ENCODE measurements at regions not wholly inside any gene's neighbourhood (a gene's known extent, or its start where the extent isn't known, plus 50 kb on each side); places are given as distances from the start of the nearest gene placed in this dataset.
"Not testable (repeated sequence)": the region's sequence is repeated elsewhere in the genome, so short reads cannot be mapped to it uniquely, and the experiment has no call there.

DNA sequence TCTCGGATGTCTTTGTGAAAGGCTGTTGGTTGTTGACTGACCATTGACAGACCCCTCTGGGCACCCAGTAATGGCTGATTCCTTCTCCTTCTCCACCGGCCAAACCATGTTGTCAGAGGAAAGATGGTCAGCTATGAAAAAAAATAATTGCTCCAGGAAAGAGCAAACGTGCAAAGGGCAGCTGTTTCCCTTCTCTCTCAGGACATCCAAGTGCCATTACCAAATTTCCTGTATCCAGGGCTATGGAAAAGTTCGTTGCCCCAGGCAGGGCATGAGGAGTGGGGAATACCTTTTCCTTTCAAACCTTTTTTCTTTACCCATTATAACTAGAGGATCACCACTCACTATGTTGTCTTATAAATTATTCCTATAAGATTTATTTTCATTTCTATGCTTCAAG lies 321.5 kb upstream of the HNRNPA3 start:
- TF ChIP-seq, protein P1, sequence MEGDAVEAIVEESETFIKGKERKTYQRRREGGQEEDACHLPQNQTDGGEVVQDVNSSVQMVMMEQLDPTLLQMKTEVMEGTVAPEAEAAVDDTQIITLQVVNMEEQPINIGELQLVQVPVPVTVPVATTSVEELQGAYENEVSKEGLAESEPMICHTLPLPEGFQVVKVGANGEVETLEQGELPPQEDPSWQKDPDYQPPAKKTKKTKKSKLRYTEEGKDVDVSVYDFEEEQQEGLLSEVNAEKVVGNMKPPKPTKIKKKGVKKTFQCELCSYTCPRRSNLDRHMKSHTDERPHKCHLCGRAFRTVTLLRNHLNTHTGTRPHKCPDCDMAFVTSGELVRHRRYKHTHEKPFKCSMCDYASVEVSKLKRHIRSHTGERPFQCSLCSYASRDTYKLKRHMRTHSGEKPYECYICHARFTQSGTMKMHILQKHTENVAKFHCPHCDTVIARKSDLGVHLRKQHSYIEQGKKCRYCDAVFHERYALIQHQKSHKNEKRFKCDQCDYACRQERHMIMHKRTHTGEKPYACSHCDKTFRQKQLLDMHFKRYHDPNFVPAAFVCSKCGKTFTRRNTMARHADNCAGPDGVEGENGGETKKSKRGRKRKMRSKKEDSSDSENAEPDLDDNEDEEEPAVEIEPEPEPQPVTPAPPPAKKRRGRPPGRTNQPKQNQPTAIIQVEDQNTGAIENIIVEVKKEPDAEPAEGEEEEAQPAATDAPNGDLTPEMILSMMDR (IDR thresholded peaks at IDR 0.05): no peak
- no peak for ATAC-seq
- Histone ChIP-seq H3K36me3 (no peaks in the 10 kb centered on the region), H3K4me3 (no peak overlapping the region), H3K9me3 (no peaks in the 10 kb centered on the region), H3K27me3 (no peaks in the 10 kb centered on the region), H3K27ac (no peak overlapping the region), H3K4me1 (no peaks in the 10 kb centered on the region)
- intact Hi-C loops (cut with DNase I): no loop called here
- DNase-seq: peak in 2 of 4 donors; percentile 9 to 24

DNA sequence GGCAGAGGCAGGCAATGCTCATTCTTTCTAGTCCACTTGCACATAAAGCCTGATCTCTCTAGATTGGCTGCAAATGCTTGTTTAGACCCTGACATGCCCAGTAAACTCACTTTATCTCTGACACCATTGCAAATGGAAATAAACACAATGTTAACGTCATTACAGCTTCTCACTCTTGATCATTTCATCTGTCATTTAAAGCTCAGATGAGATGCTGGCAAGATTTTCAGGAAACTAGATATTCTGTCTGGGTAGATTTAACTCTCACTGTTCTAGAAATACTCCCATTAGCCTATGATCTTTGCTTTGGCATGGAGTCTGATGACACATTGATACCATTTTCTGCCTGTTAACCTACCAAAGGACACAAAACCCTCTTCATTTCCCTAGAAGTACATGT lies 320.7 kb upstream of the HNRNPA3 start:
- DNase-seq (no peak), ATAC-seq (no peak)
- H3K36me3 ChIP-seq: no peaks in the 10 kb centered on the region
- H3K9me3 ChIP-seq: no peaks in the 10 kb centered on the region
- intact Hi-C loops (cut with DNase I): no loop called here
- TF ChIP-seq, protein P1 (IDR thresholded peaks at IDR 0.05): no peak
- no peaks in the 10 kb centered on the region for H3K4me1 ChIP-seq
- H3K4me3 ChIP-seq: no peak overlapping the region
- H3K27ac ChIP-seq: no peak overlapping the region
- H3K27me3 ChIP-seq: no peaks in the 10 kb centered on the region

DNA sequence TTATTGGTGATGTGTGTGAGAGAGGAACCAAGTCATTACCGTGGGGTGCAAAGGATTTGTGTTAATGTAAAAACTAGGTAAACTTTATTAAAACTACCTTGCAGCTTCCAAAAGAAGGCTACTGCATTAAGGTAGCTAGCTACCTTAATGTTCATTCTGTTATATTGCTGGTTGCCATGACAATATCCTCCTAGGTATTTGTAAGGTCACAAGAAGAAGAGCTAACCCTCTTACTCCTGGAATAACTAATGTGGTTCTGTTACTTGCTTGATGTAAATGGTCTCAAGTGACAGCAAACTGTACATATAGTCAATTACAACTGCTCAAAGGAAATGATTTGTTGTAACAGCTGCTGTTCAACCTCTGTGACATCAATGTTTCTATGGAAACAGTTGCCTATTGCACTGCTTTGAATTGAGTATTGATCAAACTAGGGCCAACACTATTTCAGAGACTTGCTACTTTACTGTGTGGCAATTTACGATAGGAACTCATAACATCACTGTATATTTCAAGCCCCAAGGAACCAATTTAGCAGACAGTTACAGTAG lies 319.8 kb upstream of the HNRNPA3 start:
- H3K27ac ChIP-seq: no peak overlapping the region
- H3K9me3 ChIP-seq: no peaks in the 10 kb centered on the region
- TF ChIP-seq, protein P1 (IDR thresholded peaks at IDR 0.05): no peak
- no peaks in the 10 kb centered on the region for H3K36me3 ChIP-seq
- no peak overlapping the region for H3K4me3 ChIP-seq
- DNase-seq (no peak), ATAC-seq (no peak)
- intact Hi-C loops (cut with DNase I): no loop called here
- no peaks in the 10 kb centered on the region for H3K4me1 ChIP-seq
- H3K27me3 ChIP-seq: no peaks in the 10 kb centered on the region

DNA sequence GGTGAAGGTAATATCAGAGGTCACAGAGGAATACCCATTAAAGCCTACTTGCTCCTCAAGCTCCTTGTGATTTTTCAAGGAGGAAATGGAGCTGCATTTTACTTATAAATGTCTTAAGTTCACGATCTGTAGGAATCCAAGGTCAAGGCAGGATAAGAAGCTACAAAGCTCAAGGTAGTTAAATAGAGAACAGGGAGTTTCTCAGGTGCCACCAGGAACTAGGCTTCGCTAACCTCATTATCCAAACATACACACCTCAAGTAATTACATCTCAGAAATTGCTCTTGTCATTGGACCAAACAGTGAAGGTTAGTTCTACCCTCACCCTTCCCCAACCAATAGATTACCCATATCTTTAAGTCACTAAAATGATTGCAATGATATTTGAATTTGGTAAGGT lies 317.4 kb upstream of the HNRNPA3 start:
- no peak overlapping the region for H3K27ac ChIP-seq
- H3K9me3 ChIP-seq: no peaks in the 10 kb centered on the region
- H3K4me3 ChIP-seq: no peak overlapping the region
- ATAC-seq: no peak
- TF ChIP-seq, protein P1 (IDR thresholded peaks at IDR 0.05): no peak
- no peak for DNase-seq
- H3K4me1 ChIP-seq: no peaks in the 10 kb centered on the region
- intact Hi-C loops (cut with DNase I): no loop called here
- H3K36me3 ChIP-seq: no peaks in the 10 kb centered on the region
- no peaks in the 10 kb centered on the region for H3K27me3 ChIP-seq

DNA sequence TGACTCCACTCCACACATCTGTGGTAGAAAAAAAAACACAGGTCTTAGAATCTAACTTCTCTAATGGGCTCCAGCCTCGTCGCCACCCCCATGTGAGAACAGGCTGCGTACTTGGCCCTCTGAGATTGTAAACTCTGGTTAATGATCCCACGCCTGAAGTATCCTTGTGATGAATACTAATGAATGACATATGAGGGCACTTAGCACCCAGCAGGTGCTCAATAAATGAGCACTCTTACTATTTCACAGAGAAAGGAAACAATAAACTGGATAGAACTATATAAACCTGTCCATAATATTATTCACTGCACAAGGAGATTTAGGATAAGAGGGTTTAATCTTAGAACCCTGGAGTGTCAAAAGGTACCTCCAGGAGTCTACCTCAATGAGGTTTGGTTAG lies 310.1 kb upstream of the HNRNPA3 start:
- intact Hi-C loops (cut with DNase I): no loop called here
- H3K27ac ChIP-seq: no peak overlapping the region
- no peaks in the 10 kb centered on the region for H3K36me3 ChIP-seq
- DNase-seq (no peak), ATAC-seq (no peak)
- no peaks in the 10 kb centered on the region for H3K27me3 ChIP-seq
- TF ChIP-seq, protein P1 (IDR thresholded peaks at IDR 0.05): no peak
- H3K4me1 ChIP-seq: no peaks in the 10 kb centered on the region
- no peak overlapping the region for H3K4me3 ChIP-seq
- H3K9me3 ChIP-seq: no peaks in the 10 kb centered on the region

DNA sequence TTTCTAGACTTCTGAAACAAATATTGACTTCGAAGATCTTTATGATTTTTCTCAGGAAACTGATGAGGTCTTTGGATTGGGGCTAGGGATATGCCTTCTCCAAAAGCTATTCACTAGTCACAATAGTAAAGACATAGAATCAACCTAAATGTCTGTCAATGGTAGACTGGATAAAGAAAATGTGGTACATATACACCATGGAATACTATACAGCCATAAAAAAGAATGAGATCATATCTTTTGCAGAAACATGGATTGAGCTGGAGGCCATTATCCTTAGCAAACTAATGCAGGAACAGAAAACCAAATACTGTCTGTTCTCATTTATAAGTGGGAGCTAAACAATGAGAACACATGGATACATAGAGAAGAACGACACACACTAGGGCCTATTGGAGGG lies 308.5 kb upstream of the HNRNPA3 start:
- intact Hi-C loops (cut with DNase I); H3K27me3 ChIP-seq; H3K9me3 ChIP-seq; H3K27ac ChIP-seq; H3K4me1 ChIP-seq; ATAC-seq; DNase-seq; H3K36me3 ChIP-seq; H3K4me3 ChIP-seq: not testable (repeated sequence)

Measured in left lung (tissue), 4 donors.